KMS-11 (cell line): ENCODE measurements at regions not wholly inside any gene's neighbourhood (a gene's known extent, or its start where the extent isn't known, plus 50 kb on each side); places are given as distances from the start of the nearest gene placed in this dataset.

Experiments
- H2AFZ ChIP-seq: fragments of 200-600 bp; sonication (generic); 2 replicates; pipeline ENCODE4 v1.6.1; 2016; ENCODE audit warnings: antibody characterized with exemption, mixed run types, low read depth
- H3K27ac ChIP-seq: fragments of 200-600 bp; sonication (generic); 2 replicates; pipeline ENCODE4 v1.6.1; 2016; ENCODE audit warnings: mild to moderate bottlenecking, mixed run types
- H3K27me3 ChIP-seq: fragments of 200-600 bp; sonication (generic); 2 replicates; pipeline ENCODE4 v1.6.1; 2017; ENCODE audit warnings: mild to moderate bottlenecking, low read depth, mixed run types, moderate library complexity; ENCODE audit not compliant: insufficient read depth
- H3K36me3 ChIP-seq: fragments of 200-600 bp; sonication (generic); 2 replicates; pipeline ENCODE4 v1.6.1; 2017; ENCODE audit warnings: mild to moderate bottlenecking, mixed run types; ENCODE audit not compliant: insufficient read depth
- H3K4me1 ChIP-seq: fragments of 200-600 bp; sonication (generic); 2 replicates; pipeline ENCODE4 v1.6.1; 2016; ENCODE audit warnings: mild to moderate bottlenecking, low read depth, mixed run types; ENCODE audit not compliant: poor library complexity, severe bottlenecking
- H3K4me2 ChIP-seq: fragments of 200-600 bp; sonication (generic); 2 replicates; pipeline ENCODE4 v1.7.0; 2016; ENCODE audit warnings: mild to moderate bottlenecking, mixed run types
- H3K4me3 ChIP-seq: fragments of 200-600 bp; sonication (generic); IDR thresholded peaks from 2 replicates; pipeline ENCODE4 v1.6.1; 2017; ENCODE audit warnings: low read depth, low read length, mixed read lengths; ENCODE audit not compliant: insufficient read depth
- H3K79me2 ChIP-seq: fragments of 200-600 bp; sonication (generic); 2 replicates; pipeline ENCODE4 v1.6.1; 2016; ENCODE audit warnings: low read depth, mixed run types; ENCODE audit not compliant: insufficient read depth
- H3K9ac ChIP-seq: fragments of 200-600 bp; sonication (generic); 2 replicates; pipeline ENCODE4 v1.6.1; 2016; ENCODE audit warnings: mild to moderate bottlenecking, mixed run types
- H4K20me1 ChIP-seq: fragments of 200-600 bp; sonication (generic); 2 replicates; pipeline ENCODE4 v1.6.1; 2016; ENCODE audit warnings: mild to moderate bottlenecking, mixed run types; ENCODE audit not compliant: insufficient read depth
- CTCF ChIP-seq: fragments of 200-600 bp; sonication (generic); conservative IDR thresholded peaks from 2 replicates; pipeline ENCODE4 v1.6.1; 2017; ENCODE audit warnings: low read depth, mild to moderate bottlenecking, antibody characterized with exemption, low read length, moderate library complexity, mixed read lengths

DNA sequence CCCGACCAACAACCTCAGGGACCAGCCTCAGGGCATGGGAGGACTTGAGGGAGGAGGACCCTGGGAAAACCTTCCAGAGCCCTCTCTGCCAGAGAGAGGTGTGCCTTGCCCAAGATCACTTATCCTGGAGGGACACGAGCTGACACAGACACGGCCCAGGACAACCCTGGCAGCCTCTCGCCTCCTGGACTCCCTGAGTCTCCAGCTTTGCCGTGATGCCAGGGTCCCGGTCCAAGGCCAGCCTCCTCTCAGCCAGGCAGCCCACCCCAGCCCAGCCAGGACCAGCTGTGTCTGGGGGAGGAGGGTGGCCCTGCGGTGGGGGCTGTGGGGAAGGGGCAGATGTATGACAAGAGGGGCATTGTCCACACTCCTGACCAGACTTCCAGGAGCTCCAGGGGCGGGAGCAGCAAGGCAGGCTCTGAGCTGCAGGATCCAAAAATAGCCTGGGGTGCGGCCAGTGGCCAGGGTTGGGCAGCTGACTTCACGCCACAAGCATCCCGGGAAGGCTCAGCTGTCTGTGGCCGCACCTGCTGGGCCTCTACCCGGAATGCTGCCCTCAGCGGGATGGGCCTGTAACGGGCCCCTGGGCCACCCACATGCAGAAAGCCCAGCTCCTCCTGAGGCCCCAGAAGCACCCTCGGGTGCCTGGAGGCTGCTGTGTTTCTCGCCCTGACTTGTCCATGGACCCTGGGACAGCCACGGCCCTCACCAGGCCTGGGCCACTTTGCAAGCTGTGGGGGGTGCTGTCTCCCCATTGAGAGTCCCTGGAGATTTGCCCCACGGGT, 65.5 kb upstream of the GPC1 start:
- Histone ChIP-seq H3K9ac (no peak overlapping the region), H3K36me3 (no peaks in the 10 kb centered on the region), H3K4me1 (no peaks in the 10 kb centered on the region), H3K27ac (no peak overlapping the region), H3K4me2 (no peak overlapping the region), H3K79me2 (no peaks in the 10 kb centered on the region), H3K4me3 (no peak overlapping the region), H2AFZ (no peak overlapping the region), H4K20me1 (no peaks in the 10 kb centered on the region), H3K27me3 (peaks cover 2% of the 10 kb centered on the region; the same call in 1 of the 2 replicates)
- no peak for TF ChIP-seq CTCF

DNA sequence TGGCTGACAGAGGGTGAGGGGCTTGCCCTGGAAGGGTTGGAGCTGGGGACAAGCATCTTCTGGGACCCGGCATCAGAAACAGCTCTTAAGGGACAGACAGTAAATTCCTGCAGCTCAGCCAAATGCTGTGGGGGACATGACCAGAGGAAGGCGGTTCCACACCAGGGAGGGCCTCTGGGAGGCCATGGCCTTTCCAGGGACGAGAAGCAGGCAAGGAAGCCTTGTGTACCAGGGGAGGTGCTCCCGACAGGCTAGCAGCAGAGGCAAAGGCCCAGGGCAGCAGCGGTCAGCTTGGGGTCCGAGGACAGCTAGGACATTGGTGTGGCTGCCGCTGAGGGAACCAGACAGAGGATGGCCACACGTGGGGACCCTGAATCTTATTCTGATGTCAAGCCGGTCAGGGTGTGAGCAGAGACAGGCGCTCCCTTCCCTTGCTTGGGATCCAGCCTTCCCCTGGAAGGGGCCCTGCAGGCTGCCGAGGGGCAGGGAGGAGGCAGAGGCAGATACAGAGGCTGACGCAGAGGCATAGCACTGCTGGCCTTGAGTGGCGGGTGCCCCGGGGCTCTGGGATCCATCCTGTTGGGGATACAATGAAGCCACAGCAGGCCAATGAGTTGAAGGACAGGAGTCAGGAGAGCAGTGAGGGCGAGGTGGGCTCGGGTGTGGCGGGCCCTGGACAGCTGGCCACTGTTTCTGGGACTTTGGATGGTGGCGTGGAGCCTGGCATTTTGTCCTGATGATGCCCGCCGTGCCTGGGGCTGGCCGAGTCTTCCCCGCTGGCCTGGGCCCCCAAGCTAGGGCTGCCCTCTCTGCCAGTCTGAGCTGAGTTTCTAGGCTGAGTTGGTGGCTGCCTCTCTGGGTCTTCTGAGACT, 64.1 kb upstream of the GPC1 start:
- Histone ChIP-seq H3K27ac (no peak overlapping the region), H3K4me1 (no peaks in the 10 kb centered on the region), H3K79me2 (no peaks in the 10 kb centered on the region), H4K20me1 (no peaks in the 10 kb centered on the region), H2AFZ (no peak overlapping the region), H3K9ac (no peak overlapping the region), H3K4me2 (no peak overlapping the region), H3K4me3 (no peak overlapping the region), H3K27me3 (peaks cover 2% of the 10 kb centered on the region; the same call in 1 of the 2 replicates), H3K36me3 (no peaks in the 10 kb centered on the region)
- TF ChIP-seq CTCF = no peak

GRCh38 chr2:240372101-240372500, 63.4 kb upstream of the GPC1 start:
- Histone ChIP-seq H3K27ac (no peak overlapping the region), H2AFZ (no peak overlapping the region), H3K4me3 (no peak overlapping the region), H3K27me3 (peaks cover 2% of the 10 kb centered on the region; the same call in 1 of the 2 replicates), H3K4me1 (no peaks in the 10 kb centered on the region), H4K20me1 (no peaks in the 10 kb centered on the region), H3K9ac (no peak overlapping the region), H3K4me2 (no peak overlapping the region), H3K36me3 (no peaks in the 10 kb centered on the region), H3K79me2 (no peaks in the 10 kb centered on the region)
- TF ChIP-seq CTCF = no peak

DNA sequence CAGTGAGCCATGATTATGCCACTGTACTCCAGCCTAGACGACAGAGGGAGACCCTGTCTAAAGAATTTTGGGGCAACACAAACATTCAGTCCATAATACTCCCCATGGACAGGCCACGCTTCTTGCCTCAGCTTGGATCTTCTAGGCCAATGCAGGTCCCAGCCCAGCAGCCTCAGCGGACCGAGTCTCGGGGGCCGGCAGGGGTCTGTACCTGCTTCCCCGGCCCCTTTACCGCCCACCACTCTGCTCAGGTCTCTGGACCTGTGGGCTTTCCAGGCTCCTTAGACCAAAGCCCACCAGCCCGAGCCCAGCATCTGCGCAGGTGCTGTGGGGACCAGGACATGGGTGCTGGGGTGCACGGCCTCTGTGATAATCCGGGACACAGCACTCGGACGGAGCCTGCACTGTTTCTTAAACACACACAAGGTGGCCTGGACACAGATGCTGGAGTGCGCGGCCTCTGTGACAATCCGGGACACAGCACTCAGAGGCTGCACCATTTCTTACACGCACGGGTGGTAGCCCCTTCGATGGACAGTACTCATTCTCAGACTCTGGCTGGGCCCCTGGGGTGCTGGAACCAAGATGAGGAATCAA, 62.1 kb upstream of the GPC1 start:
- Histone ChIP-seq H3K27me3 (peaks cover 4% of the 10 kb centered on the region; the same call in 1 of the 2 replicates), H3K9ac (no peak overlapping the region), H3K27ac (no peak overlapping the region), H4K20me1 (no peaks in the 10 kb centered on the region), H3K79me2 (no peaks in the 10 kb centered on the region), H3K4me1 (no peaks in the 10 kb centered on the region), H3K36me3 (no peaks in the 10 kb centered on the region), H2AFZ (no peak overlapping the region), H3K4me2 (no peak overlapping the region), H3K4me3 (no peak overlapping the region)
- TF ChIP-seq CTCF = no peak
